C4-2B (cell line): ENCODE measurements at regions not wholly inside any gene's neighbourhood (a gene's known extent, or its start where the extent isn't known, plus 50 kb on each side); places are given as distances from the start of the nearest gene placed in this dataset.

Experiments
- ZFX ChIP-seq: fragments of 450-650 bp; IDR thresholded peaks from 2 replicates; pipeline ENCODE4 v1.6.1; 2017
- TF ChIP-seq, protein P1 (sequence below): fragments of 450-650 bp; conservative IDR thresholded peaks from 2 replicates; pipeline ENCODE4 v1.5.1; 2017; ENCODE audit warnings: mild to moderate bottlenecking

DNA sequence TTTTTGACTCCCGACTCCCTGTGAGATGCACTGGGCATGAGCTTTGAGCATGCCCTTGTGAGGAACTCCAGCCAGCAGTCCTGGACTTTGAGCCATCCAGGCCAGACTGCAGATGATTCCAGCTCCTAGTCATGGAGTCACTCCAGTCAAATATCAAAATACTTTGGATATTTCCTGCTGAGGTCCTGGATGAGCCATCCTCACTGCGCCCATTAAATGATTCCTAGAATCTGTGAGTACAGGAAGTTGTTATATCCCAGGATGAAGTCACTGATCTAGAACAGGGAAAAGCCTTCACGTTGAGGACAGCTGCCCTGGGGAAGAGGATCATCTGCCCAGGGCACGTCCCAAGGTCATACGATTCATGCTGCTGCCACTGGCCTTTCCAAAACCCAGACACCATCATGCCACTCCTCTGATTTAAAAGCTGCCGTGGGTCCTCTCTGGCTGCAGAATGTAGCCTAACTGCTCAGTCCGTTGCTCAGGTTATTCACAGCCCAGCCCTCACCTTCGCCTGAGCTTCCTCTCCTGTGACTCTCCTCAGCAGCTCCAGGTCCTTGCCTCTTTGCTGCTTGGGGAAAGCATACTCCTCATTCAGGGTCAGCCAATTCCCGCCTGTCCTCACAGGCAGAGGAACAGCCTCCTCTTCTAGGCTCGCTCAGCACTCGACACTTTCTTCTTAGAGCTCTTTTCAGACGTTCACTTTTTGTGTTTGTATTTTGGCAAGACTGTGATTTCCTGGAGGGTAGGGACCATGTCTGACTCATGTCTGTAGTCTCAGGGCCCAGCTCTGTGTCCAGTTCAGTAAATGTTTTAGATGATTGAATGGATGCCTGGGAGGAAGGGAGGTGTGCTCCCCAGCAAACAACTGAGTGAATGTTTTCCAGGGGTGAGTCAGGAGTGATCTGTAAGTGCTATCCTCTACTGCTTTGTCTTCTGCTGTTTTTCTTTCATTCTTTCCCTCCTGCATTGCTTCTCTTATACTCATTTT, 157.8 kb downstream of the SNX10 start:
- TF ChIP-seq, protein P1, sequence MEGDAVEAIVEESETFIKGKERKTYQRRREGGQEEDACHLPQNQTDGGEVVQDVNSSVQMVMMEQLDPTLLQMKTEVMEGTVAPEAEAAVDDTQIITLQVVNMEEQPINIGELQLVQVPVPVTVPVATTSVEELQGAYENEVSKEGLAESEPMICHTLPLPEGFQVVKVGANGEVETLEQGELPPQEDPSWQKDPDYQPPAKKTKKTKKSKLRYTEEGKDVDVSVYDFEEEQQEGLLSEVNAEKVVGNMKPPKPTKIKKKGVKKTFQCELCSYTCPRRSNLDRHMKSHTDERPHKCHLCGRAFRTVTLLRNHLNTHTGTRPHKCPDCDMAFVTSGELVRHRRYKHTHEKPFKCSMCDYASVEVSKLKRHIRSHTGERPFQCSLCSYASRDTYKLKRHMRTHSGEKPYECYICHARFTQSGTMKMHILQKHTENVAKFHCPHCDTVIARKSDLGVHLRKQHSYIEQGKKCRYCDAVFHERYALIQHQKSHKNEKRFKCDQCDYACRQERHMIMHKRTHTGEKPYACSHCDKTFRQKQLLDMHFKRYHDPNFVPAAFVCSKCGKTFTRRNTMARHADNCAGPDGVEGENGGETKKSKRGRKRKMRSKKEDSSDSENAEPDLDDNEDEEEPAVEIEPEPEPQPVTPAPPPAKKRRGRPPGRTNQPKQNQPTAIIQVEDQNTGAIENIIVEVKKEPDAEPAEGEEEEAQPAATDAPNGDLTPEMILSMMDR: no peak
- no peak for TF ChIP-seq ZFX
